ENCODE measurements at regions not wholly inside any gene's neighbourhood (a gene's known extent, or its start where the extent isn't known, plus 50 kb on each side); places are given as distances from the start of the nearest gene placed in this dataset.
A peak's percentile ranks its signal among the peaks of the same experiment; 100 is the strongest.
"Not testable (repeated sequence)": the region's sequence is repeated elsewhere in the genome, so short reads cannot be mapped to it uniquely, and the experiment has no call there.

DNA sequence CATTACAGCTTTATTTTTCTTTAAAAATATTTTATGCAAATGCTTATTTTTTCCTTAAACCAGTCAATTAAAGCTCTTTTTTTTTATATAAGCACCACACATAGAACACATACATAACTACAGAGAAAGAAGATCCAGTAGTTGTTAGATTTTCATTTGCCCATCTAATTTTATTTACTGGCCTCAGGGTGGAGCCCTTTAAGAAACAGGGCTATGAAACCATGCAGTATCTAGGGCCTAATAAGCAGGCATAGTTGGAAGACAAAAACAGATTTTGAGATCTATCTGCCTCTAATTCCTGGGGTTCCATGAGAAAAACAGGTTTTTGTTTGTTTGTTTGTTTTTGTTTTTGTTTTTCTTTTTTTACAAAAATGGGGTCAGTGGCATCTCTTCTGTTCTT lies 120.6 kb downstream of the BCHE start:
- no peak for DNase-seq

DNA sequence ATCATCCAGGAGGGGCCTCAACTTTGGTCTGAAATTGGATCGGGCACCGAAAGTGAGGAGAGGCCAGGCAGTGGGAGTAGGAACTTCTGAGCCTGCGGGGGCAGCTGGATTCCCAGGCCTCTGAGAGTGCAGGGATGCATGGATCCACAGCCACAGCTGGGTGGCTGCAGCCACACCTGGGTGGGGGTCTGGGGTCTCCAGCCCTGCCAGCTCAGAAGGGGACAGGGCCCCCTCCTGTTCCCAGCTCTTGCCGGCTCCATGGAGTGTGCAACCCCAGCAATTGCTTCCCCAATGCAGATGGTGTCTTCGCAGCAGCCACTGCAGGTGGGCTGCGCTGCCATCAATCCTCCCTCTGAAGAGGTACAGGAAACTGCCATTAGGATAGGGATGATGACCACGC lies 123.7 kb downstream of the BCHE start:
- DNase-seq = no peak

DNA sequence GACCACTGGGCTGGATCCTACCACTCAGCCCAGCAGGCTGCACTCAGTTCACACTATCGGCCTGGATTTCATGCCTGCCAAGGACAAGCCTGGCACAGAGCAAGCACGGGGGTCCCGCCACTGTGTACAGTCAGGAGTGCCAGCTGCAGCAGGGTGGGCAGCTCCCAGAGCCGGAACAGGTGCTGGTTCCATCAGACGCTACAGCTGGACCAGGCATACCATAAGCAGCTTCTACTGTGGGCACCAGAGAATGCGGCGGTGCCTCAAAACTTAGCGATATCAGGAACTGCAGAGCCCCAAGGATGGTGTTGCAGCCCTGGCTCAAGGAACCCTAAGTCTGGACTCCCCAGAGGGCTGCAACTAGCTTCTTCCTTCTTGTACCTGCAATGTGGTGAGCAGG lies 124.8 kb downstream of the BCHE start:
- DNase-seq = no peak

DNA sequence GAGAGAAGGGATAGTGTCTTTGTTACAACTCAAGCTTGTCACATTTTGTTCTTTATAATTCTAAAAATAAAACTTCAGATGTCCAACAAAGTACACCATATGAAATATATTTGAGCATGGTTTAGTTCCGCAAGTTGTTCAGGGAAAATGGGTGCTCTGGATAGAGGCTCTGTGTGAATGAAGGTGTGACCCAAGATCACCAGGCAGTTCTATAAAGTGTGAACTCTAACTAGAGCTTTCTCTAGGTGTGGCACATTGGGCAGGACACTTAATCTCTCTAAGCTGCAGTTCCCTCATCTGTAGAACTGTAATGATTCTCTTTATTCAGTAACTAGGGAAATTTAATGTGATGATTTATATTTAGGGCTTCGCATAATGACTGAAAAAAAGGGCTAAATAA lies 139.3 kb downstream of the BCHE start:
- DNase-seq = no peak

DNA sequence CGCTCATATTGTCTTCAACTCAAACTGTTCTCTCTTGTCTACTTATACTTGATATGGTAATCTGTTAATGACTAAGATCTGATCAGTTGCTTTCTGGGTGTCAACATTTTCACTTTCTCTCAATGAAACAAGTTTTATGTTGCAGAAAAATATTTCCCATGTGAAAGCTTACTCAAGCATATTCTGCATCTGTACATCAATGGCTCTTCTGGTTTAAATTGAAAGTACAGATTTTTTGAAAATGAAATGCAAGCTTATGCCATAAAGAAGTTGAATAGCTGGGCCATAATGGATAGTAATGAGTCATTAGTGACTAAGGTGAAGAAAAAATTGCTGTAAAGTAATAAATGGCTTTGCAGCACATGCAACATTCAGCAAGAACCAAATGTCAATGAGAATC lies 140.7 kb downstream of the BCHE start:
- no peak for DNase-seq

DNA sequence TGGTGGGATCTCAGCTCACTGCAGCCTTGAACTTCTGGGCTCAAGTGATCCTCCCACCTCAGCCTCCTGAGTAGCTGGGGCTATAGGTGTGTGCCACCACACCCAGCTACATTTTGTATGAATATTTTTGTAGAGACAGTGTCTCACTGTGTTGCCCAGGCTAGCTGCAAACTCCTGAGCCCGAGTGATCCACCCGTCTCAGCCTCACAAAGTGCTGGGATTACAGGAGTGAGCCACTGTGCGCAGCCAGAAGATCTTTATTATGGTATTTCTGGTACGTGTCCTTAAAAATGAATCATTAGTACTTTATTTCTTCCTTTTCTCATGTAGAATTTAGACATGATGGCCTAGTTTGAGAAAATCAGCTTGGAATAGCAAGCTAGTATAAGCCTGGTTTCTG lies 153.3 kb downstream of the BCHE start:
- DNase-seq = no peak

DNA sequence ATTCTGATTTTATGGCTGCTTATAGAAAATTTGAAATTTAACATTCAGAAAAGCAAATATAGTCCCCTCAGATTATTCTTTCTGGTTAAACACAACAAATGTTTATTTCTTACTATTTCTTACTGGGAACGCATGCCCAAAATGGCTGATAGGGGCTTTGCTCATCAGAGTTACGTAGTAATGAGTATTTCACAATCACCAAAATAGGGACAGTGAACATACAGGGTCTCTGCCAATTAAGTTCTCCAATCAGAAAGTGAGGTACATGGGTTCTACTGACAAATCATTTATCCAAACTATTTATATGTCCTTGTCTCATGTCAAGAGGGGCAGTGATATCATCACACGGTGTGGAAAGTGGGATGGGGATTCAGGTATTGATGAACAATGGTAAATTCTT lies 154.5 kb downstream of the BCHE start:
- DNase-seq = no peak

DNA sequence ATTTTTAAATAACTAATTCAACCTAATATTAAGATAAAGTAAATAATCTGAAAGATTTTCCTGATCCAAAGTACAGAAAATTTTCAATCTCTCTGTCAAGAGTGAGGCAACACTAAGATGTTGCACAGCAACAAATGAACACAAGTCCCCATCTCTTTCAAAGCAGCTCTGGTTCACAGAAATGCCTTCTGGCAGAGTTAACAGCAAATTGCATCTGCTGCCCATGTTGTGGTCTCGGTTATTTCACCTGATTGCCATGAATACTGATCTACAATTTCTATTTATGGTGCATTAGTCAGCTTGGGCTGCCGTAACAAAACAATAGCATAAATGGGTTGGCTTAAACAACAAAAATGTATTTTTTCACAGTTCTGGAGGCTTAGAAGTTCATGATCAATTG lies 167.3 kb downstream of the BCHE start:
- DNase-seq = no peak

DNA sequence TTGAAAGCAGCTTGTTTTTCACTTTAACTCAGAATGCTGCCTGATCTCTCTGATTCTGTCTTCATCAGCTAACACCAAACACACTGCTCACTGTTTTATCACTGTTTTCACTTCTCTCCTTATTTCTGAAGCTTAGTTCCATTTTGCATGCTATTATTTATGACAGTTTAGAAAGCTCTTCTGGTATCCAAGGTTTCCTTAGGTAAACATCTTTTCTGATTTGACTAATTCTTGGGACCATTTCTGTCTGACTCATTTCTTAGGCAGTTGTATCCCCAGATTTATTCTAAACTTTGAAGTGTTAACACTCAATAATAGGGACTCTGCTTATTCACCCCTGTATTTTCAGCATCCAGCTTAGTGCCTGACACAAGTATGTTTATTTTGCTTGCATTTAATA lies 167.7 kb downstream of the BCHE start:
- no peak for DNase-seq

DNA sequence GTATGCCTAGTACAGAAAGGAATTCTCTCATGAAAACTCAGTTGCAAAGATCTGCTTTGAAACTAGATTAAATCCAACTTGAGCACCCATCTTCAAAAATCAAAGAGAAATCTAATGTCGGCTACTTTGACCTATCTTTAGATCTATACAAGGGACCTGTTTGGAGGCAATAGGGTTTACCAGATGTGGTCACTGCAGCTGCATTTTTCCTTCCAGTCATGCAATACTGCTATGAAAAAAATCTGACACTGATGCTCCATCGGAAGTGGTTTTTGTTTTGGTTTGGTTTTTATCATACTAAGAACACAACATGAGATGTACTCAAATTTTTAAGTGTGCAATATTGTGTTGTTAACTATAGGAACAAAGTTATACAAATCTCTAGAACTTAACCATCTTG lies 169.5 kb downstream of the BCHE start:
- DNase-seq = no peak

DNA sequence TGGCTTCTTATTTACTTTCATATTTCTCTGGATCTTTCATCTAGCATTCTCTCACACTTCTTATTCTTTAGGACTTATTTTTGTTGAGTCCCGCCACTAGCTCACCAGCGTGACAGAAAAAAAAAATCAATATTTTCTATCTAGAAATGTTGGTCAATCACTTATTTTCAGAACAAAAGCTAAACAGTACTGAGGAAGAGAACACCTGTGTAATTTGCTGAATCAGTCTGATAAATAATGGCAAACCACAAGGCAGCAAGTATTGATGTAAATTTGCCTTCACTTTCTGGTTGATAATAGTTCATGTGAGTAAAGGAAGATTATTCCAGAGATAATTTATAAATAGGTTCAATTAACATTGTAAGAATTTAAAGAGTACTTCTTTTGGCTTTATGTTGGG lies 179.2 kb downstream of the BCHE start:
- DNase-seq = no peak

DNA sequence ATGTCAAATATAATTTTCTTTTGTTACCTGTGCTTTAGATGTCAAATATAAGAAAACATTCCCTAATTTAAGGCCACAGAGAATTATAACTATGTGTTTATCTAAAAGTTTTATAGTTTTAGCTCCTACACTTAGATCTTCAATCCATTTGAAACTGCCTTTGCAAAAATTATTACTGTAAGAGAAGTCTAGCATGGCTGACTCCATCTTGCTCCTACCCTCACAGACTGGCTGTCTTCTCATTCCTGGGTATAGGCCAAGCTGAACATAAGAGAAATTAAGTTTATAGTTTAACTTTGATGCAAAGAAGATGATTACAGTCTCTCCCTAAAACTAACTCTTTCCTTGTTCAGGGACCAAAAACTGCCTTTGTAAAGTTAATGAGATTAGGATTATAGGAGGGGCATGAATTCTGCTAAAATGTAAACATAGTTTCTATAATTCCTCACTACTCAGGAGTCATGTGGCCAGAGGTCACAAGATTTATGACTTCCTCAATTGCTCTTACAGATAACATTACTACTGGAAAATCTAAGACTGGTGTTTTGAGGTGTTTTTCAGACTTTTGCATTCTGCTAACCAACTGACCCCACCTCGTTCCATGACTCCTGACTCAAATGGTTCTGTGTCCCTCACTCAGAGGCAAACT lies 184.0 kb downstream of the BCHE start:
- no peak for DNase-seq

DNA sequence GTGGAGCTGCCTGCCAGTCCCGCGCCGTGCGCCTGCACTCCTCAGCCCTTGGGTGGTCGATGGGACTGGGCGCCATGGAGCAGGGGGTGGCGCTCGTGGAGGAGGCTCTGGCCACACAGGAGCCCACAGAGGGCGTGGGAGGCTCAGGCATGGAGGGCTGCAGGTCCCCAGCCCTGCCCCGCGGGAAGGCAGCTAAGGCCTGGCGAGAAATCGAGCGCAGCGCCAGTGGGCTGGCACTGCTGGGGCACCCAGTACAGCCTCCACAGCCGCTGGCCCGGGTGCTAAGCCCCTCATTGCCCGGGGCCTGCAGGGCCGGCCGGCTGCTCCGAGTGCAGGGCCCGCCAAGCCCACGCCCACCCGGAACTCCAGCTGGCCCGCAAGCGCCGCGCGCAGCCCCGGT lies 187.9 kb downstream of the BCHE start:
- not testable (repeated sequence) for DNase-seq

DNA sequence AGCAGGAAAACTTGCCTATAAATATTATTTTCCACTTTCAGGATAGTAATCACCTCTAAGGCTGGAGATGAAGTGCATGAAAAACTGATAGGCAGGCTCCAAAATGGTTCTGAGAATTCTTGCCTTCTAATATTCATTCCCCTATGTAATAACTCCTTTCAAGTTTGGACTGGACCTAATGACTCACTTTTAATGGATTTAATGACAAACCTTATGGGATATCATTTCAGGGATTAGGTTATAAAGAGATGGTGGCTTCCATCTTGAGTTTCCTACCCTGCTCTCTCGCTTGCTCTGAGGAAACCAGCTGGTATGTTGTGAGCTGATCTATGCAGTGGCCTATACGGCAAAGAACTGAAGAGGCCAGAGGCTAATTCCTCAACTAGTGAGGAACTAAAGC lies 192.0 kb downstream of the BCHE start:
- DNase-seq = no peak

DNA sequence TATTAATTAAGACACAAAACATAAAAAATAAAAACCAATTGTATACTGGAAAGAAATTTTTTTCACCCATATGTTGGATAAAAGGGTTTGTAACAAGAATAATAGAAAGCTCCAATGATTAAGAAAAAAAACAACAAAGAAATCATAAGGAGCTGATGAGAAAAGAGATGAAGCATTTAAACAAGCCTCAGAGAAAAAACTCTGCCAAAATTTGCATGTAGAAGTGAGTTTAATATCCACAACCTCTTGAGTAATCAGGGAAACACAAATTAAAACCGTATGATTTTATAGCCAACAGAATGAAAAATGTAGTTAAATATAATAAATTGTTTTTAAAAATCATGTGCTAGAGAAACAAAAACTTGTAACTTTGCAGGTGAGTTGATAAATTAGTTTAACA lies 192.9 kb downstream of the BCHE start:
- no peak for DNase-seq

DNA sequence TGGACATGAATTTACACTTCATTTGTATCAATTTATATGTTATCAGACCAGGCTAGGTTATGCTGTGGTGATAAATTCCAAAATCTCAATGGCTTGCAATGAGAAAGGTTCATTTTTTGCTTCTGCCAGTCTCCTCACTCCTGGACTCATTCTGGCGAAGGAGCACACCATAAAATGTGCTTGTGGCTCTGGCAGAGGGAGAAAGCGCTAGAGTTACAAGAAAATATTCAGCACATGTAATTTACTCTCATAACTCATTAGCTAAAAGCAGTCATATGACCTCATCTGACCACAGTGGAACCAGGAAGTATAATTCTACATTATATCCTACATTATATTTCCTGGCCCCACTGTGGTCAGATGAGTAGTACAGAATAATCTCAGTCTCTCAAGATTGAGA lies 193.8 kb downstream of the BCHE start:
- peak in 1 of 2 experiments; percentile 43 for DNase-seq

DNA sequence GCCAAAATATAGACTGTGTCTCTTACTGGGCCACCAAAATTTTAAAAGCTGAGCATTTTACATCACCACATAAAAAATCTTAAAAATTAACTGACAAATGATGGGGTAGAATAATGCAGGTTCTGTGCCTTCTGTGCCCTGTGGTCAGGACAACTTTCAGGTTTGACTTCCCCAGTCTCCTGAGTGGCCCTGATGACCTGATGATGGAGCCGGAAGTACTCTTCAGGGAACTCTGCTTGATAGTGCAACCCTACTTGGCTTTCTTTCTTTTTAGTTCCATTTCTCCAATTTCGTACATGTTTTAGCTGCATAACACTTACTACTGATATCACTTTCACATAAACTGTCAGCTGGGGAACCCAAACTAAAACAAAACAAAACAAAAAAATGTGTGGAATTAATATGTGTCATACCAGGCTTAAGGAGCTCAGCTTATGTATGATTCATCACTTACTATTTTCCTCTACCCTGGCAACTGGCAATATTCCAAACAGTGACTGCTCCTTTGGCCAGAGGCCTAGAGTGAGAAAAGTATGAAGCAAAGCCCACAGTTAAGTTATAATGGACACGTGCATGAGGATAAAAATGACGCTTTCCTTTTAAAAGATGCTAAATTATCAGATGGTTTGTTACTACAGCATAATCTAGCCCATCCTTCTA lies 194.3 kb downstream of the BCHE start:
- peak; percentile 57 to 81 for DNase-seq

DNA sequence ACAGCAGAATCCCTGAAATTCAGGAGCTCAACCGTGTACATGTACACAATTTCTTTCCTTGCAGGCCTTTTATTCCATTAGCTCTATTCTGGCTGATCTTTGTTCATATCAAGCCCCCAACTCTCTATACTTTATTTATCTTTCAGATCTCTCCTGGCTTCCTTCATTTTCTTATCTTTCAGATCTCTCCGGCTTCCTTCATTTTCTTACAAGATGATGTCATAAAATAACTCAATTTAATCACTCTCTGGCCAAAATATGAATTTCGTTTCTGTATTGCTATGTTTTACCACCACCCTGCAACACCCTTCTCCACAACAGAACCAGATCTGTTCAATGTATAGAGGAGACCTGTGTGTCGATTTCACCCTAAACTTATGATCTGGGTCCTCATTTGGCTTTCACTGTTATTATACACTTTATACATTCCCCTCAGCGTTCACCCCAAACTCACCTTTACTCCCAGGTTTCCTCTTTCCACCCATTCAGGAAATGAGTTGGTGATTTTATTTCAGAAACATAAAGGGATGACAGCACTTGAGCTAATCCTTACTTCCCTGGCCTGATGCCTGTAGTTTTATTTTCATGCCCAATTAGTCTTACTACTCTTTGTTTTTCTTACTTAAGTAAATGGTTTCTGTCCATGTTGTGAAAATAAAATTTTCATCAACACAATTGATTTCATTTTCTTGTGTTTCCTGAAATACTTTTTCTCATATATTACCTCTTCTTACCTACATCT lies 195.5 kb downstream of the BCHE start:
- DNase-seq = peak in 1 of 2 experiments; percentile 54

DNA sequence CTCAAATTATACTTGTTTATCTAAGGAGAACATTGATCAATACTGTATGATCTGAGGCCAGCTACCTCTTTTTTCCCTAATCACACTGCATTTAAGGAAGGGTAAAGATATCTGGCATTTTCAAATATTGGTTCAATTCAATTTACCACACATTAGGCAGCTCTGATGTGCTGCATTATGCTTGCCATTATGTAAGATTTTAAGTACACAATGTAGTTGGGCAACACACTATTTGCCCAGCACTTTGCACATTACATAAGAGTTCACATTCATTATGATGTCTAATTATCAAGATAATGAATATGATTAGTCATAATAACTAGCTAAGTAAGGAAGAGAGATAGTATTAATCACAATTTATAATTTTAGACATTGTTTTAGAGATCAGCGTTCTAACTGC lies 196.3 kb downstream of the BCHE start:
- peak; percentile 53 to 86 for DNase-seq

DNA sequence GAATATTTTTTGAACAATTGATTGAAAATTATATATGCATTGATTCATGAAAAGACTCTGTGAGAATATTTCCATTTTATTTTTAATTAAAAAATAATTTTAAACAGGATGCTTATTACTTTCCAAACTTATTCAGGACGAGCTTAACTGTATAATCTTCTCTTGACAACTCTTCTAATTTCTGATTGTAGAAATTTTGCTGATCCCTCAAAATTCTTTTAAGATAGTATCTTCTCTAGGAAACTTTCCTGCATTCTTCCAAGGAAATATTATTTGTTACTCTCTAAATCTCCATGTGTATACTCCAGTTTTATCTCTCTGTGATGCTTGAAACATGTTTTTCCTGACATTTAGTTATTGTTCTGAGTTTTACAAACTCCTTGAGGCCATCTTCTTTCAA lies 197.2 kb downstream of the BCHE start:
- DNase-seq = no peak

DNA sequence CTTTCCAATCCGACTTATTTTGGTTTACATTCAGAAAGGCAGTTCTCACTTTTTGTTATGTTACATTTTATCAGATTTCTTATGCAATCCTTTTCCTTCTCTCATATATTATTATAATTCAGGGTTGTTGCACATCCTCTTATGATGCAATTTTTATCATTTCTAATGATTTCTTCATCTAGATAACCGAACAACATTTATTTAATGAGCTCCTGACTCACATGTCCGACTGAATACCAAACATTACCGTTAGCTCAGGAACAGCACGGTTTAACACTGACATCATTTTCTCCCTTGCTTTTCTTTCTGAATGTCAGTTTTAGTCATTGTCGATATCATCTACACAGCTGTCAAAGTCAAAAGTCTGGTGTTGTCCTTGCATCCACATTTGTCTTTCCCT lies 199.2 kb downstream of the BCHE start:
- DNase-seq = no peak

DNA sequence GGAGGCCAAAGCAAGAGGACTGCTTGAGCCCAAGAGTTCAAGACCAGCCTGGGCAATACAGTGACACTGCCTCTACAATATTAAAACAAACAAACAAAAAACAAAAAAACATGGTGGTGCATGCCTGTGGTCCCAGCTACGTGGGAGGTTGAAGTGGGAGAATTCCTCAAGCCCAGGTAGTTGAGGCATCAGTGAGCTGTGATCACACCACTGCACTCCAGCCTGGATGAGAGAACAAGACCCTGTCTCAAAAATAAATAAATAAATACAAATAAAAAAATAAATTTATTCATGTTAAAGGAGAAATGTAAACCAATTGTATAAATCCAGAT lies 200.6 kb downstream of the BCHE start:
- DNase-seq = no peak

DNA sequence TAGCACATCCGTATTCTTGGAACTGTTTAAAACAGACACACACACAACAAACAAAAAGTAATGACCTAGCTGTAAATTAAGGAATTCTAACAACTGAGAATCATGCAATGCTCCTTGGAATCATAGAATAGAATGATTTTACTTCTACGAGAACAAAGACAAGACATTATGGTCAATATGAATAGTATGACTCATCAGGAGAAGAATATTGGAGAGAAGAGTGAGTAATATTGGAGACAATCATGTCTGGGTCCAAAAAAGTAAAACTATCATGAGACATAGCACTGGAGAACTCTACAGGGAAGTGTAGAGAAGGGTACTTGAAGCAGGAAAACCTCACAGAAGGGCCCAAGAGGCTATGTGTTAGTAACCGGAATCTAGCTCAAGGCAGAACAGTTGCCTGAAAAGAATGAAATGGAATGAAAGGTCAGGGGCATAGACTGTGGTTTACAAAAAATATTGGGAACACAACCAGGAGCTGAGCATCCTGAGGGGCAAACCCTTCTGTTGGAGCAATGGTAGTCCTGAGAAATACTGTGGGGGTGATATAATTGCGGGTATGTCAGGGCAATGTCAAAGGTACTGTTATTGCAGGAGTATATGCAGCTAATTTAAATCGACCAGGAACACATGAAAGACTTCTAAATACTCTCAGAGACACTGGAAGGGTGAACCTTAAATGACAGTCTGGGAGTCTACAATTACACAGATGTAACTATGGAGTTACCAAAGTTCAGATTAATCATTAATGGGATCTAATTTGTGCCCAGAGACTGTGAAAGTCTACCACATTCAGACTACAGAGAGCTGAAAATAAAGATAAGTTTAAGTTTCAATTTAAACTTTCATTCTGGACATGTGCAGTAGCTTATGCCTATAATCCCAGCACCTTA lies 201.2 kb downstream of the BCHE start:
- DNase-seq = no peak

DNA sequence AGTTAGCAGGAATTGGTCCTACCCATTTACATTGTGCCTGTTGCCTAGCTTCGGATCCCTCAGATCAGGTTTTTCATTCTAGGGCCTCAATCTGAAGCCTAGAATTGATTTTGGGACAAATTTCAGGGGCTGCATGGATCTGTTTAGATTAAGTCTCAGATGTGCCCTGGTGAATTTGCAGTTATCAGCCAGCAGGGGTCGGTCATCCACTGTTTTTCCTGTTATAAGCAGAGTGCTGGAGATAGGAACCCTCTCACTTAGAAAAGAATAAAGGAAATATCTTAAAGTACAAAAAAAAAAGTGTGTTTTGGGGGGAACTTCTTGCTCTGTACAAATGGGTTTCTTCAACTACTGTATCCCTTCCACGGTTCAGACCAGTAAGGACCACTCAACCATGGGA lies 212.5 kb downstream of the BCHE start:
- no peak for DNase-seq
